Urinary bladder (tissue), 3 donors: ENCODE measurements at regions not wholly inside any gene's neighbourhood (a gene's known extent, or its start where the extent isn't known, plus 50 kb on each side); places are given as distances from the start of the nearest gene placed in this dataset.
"Not testable (repeated sequence)": the region's sequence is repeated elsewhere in the genome, so short reads cannot be mapped to it uniquely, and the experiment has no call there.

Experiments used
- DNase-seq: peaks from one replicate; pipeline ENCODE4 v3.0.0-alpha.2; 2015; ENCODE audit errors: extremely low spot score
- H3K27ac ChIP-seq: one replicate; pipeline ENCODE4 v1.5.1; 2013; ENCODE audit warnings: low read depth, mild to moderate bottlenecking, moderate library complexity
- H3K36me3 ChIP-seq: one replicate; pipeline ENCODE4 v1.6.1; 2013; ENCODE audit warnings: mild to moderate bottlenecking, moderate library complexity; ENCODE audit not compliant: insufficient read depth
- H3K4me1 ChIP-seq: one replicate; pipeline ENCODE4 v1.6.1; 2013; ENCODE audit warnings: mild to moderate bottlenecking, moderate library complexity; ENCODE audit not compliant: insufficient read depth
- H3K4me3 ChIP-seq: one replicate; pipeline ENCODE4 v1.5.1; 2013; ENCODE audit warnings: low read depth, low read length
- WGBS: extraction: QIAGEN DNeasy Blood & Tissue Kit; methylation state at CpG from one replicate; pipeline ENCODE4 v1.1.7; 2013; 5-methylcytosine and 5-hydroxymethylcytosine counted together
- donor health status: healthy with polysubstance abuse.
- donor health status: healthy.

GRCh38 chr2:5594249-5594695 lies 97.9 kb upstream of the SOX11 start:
- Histone ChIP-seq H3K36me3 (no peaks in the 10 kb centered on the region), H3K4me3 (no peak overlapping the region), H3K4me1 (no peaks in the 10 kb centered on the region), H3K27ac (no peak overlapping the region)
- no peak for DNase-seq
- 83% methylated on average over 6 of the region's 6 CpGs for WGBS

GRCh38 chr2:5596868-5597267 lies 95.3 kb upstream of the SOX11 start:
- Histone ChIP-seq H3K4me1 (no peaks in the 10 kb centered on the region), H3K36me3 (no peaks in the 10 kb centered on the region), H3K4me3 (no peak overlapping the region), H3K27ac (no peak overlapping the region)
- DNase-seq = no peak

DNA sequence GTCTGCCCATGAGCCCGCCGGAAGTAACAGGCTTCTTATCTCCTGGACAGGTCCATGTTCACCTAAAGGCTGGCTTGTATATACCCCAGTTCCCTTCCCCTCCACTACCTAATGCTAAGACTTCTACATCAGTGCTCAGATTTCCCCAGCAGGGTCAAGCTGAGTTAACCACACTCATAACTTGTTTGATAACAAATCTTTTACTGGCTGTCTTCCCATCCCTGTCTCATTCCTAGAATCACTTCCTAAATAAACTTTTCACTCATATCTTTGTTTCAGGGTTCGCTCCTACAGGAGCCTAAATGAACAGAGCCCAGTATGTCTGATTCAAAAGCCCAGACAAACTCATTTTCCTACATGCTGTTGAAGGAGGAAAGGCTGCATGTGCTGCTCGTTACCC lies 94.0 kb upstream of the SOX11 start:
- Histone ChIP-seq H3K4me1 (no peaks in the 10 kb centered on the region), H3K36me3 (no peaks in the 10 kb centered on the region), H3K27ac (no peak overlapping the region), H3K4me3 (no peak overlapping the region)
- 49% methylated on average over 4 of the region's 4 CpGs for WGBS
- no peak for DNase-seq

GRCh38 chr2:5609201-5609600 lies 83.0 kb upstream of the SOX11 start:
- no peak for DNase-seq
- Histone ChIP-seq H3K4me1 (no peaks in the 10 kb centered on the region), H3K4me3 (no peak overlapping the region)

DNA sequence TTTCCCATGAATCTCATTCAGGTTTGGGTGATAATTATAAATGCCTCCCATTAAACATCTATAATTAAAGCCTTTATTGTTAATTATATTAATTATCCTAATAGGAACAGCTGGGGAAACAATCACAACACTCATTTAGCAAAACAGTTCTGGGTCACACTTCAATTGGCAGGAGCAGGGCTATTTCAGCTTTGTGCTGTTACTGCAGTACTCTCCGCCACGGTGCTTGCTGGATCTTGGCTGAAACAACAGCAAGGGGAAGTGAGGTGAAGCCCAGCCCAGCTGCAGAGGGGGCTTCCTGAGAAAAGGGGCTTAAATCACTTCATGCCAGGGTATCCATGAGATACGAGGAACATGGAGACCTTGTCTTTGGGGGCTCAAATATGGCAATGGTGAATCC lies 79.5 kb upstream of the SOX11 start:
- WGBS = 80% methylated on average over 3 of the region's 3 CpGs
- DNase-seq = no peak
- no peaks in the 10 kb centered on the region for H3K36me3 ChIP-seq
- no peak overlapping the region for H3K27ac ChIP-seq
- H3K4me1 ChIP-seq = no peaks in the 10 kb centered on the region
- H3K4me3 ChIP-seq = no peak overlapping the region

More at GRCh38 chr2:5609201-5609600, 83.0 kb upstream of the SOX11 start:
- Histone ChIP-seq H3K36me3 (no peaks in the 10 kb centered on the region), H3K27ac (no peak overlapping the region)
- WGBS = 16% methylated on average over 3 of the region's 3 CpGs

GRCh38 chr2:5616019-5616418 lies 76.2 kb upstream of the SOX11 start:
- Histone ChIP-seq H3K36me3 (no peaks in the 10 kb centered on the region), H3K27ac (no peak overlapping the region), H3K4me1 (no peaks in the 10 kb centered on the region), H3K4me3 (no peak overlapping the region)
- no peak for DNase-seq
- WGBS = 76% methylated on average over 3 of the region's 3 CpGs

DNA sequence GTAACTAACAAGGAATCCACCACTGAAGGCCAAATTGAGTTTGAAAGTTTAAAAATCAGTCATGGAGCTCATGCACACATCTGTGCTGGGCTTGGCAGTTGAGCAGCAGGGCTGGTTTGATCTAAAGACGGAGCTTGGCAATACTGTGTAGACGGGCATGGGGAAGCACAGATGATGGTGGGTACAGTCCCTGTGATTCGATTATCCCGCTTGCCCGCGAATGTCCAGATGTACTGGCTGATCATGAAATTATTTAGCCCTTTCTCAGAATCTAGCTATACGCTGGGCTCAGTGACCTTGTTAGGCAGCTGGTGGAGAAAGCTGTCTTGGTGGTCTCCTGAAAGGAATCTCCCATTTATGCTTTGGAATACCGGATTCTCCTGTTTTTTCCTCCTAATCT lies 74.8 kb upstream of the SOX11 start:
- WGBS = 95% methylated on average over 8 of the region's 8 CpGs

DNA sequence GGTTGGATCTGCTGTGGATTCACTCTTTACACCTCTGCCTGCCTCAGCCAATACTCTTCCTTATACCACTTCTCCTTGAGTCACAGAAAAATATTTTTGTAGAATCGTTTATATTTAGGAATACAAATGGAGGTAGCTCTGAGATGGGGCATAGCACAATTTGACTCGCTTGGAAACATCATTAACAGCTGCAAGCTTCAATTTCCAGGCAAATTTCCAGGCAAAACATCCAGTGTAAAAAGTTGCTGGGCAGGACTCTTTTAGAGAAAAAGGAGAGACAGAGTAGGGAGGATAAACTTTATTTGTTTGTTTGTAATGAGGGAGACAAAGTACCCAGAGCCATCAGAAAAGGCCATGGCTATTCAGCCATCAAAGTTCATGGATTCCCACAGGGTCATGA lies 74.4 kb upstream of the SOX11 start:
- WGBS = 61% methylated on average over 2 of the region's 2 CpGs
- no peak for DNase-seq
- Histone ChIP-seq H3K4me3 (no peak overlapping the region), H3K4me1 (no peaks in the 10 kb centered on the region), H3K27ac (no peak overlapping the region), H3K36me3 (no peaks in the 10 kb centered on the region)

More for the DNA sequence above, 74.8 kb upstream of the SOX11 start:
- Histone ChIP-seq H3K27ac (no peak overlapping the region), H3K36me3 (no peaks in the 10 kb centered on the region), H3K4me1 (no peaks in the 10 kb centered on the region), H3K4me3 (no peak overlapping the region)
- DNase-seq = no peak

- no peak for DNase-seq
- Histone ChIP-seq H3K4me1 (no peaks in the 10 kb centered on the region), H3K36me3 (no peaks in the 10 kb centered on the region), H3K4me3 (no peak overlapping the region), H3K27ac (no peak overlapping the region)
- 49% methylated on average over 4 of the region's 4 CpGs for WGBS
These were observed 73.9 kb upstream of the SOX11 start for GRCh38 chr2:5618271-5618670.

GRCh38 chr2:5625556-5626065 lies 66.6 kb upstream of the SOX11 start:
- DNase-seq, H3K4me1 ChIP-seq, H3K27ac ChIP-seq, H3K4me3 ChIP-seq, H3K36me3 ChIP-seq: not testable (repeated sequence)
- 79% methylated on average over 5 of the region's 5 CpGs for WGBS

DNA sequence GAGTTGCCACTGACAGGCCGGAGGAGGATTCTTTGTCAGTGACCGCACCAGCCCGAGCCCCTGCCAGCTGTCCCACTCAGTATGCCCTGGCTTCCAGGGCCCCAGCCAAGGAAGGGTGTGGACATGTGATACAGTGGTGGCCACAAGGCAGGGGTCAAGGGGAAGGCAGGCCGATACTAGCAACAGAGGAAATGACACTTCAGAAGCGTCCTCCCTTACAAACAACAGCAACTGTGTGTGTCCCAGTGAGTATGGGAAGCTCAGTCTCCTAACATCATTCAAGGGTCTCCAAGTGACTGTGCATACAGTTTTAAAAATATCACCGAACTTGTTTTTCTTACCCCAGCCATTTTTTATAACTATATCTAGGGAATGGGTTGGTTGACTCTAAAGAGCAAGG lies 63.7 kb upstream of the SOX11 start:
- WGBS = 57% methylated on average over 2 of the region's 6 CpGs
- DNase-seq, H3K4me3 ChIP-seq, H3K27ac ChIP-seq, H3K4me1 ChIP-seq, H3K36me3 ChIP-seq: not testable (repeated sequence)

DNA sequence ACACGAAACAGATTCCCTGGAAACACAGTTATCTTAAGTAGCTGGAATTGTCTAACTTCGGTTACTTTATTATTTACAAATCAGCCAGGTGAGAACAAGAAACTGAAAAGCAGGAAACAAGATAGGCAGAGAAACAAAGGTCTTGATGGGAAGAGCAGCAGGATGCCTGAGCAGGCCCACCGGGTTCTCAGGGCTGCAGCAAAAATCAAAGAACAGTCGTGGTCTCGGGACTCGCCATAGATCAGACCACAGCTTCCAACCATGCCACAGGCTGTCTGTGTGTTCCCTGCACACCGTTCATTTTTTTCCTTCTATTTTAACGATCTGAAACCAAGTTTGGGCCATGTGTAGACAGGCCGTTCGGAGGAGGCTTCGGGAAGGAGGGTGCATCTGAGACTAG lies 62.7 kb upstream of the SOX11 start:
- H3K4me3 ChIP-seq, H3K4me1 ChIP-seq, H3K27ac ChIP-seq, DNase-seq, H3K36me3 ChIP-seq: not testable (repeated sequence)
- WGBS = 81% methylated on average over 11 of the region's 11 CpGs

- not testable (repeated sequence) for H3K36me3 ChIP-seq, H3K4me3 ChIP-seq, DNase-seq, H3K4me1 ChIP-seq, H3K27ac ChIP-seq
- WGBS = 85% methylated on average over 2 of the region's 2 CpGs
These were observed 55.1 kb upstream of the SOX11 start for GRCh38 chr2:5637051-5637450.
